ENCODE measurements at regions not wholly inside any gene's neighbourhood (a gene's known extent, or its start where the extent isn't known, plus 50 kb on each side); places are given as distances from the start of the nearest gene placed in this dataset.
"Not testable (repeated sequence)": the region's sequence is repeated elsewhere in the genome, so short reads cannot be mapped to it uniquely, and the experiment has no call there.

DNA sequence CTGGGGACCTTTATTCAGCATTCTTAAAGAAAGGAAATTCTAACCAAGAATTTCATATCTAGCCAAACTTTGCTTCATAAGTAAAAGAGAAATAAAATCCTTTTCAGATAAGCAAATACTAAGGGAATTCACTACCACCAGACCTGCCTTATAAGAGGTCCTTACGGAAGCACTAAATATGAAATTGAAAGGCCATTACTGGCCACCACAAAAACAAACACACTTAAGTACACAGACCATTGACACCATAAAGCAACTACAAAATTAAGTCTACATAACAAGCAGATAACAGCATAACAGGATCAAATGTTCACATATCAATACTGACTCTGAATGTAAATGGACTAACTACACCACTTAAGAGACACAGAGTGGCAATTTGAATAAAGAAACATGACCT is 361.4 kb upstream of the POU5F2 start:
- intact Hi-C loops (cut with DNase I), result no loop called here
- H3K9me3 ChIP-seq, result peaks cover 0 to 15% (median 6%) of the 10 kb centered on the region in 4 donors
- DNase-seq (ENCODE audit: extremely low spot score), result no peak
- no peaks in the 10 kb centered on the region for H3K4me1 ChIP-seq
- H3K27ac ChIP-seq (replicated peaks in 1 of 4), result no peak overlapping the region
- no peak overlapping the region for H3K4me3 ChIP-seq
- no peak for TF ChIP-seq POLR2AphosphoS5 (IDR thresholded peaks at IDR 0.05)
- TF ChIP-seq POLR2A (IDR thresholded peaks at IDR 0.05; ENCODE audit: low read depth), result no peak
- no peak for TF ChIP-seq EP300 (IDR thresholded peaks at IDR 0.05)
- TF ChIP-seq, protein P1, sequence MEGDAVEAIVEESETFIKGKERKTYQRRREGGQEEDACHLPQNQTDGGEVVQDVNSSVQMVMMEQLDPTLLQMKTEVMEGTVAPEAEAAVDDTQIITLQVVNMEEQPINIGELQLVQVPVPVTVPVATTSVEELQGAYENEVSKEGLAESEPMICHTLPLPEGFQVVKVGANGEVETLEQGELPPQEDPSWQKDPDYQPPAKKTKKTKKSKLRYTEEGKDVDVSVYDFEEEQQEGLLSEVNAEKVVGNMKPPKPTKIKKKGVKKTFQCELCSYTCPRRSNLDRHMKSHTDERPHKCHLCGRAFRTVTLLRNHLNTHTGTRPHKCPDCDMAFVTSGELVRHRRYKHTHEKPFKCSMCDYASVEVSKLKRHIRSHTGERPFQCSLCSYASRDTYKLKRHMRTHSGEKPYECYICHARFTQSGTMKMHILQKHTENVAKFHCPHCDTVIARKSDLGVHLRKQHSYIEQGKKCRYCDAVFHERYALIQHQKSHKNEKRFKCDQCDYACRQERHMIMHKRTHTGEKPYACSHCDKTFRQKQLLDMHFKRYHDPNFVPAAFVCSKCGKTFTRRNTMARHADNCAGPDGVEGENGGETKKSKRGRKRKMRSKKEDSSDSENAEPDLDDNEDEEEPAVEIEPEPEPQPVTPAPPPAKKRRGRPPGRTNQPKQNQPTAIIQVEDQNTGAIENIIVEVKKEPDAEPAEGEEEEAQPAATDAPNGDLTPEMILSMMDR (IDR thresholded peaks at IDR 0.05), result no peak
- 93% methylated on average over 1 of the region's 1 CpG for WGBS
- H3K27me3 ChIP-seq, result no peaks in the 10 kb centered on the region
- no peaks in the 10 kb centered on the region for H3K36me3 ChIP-seq

DNA sequence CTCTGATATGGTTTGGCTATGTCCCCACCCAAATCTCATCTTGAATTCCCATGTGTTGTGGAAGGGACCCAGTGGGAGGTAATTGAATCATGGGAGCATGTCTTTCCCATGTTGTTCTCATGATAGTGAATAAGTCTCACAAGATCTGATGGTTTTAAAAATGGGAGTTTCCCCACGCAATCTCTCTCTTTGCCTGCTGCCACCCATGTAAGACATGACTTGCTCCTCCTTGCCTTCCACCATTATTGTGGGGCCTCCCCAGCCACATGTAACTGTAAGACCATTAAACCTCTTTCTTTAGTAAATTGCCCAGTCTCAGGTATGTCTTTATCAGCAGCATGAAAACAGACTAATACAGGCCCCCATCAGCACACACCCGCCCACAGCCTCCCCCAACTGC is 356.0 kb upstream of the POU5F2 start:
- 100% methylated on average over 2 of the region's 2 CpGs for WGBS
- DNase-seq (ENCODE audit: extremely low spot score); H3K9me3 ChIP-seq; H3K27ac ChIP-seq (replicated peaks in 1 of 4); H3K4me1 ChIP-seq; H3K27me3 ChIP-seq; H3K36me3 ChIP-seq; H3K4me3 ChIP-seq; intact Hi-C loops (cut with DNase I): not testable (repeated sequence)

DNA sequence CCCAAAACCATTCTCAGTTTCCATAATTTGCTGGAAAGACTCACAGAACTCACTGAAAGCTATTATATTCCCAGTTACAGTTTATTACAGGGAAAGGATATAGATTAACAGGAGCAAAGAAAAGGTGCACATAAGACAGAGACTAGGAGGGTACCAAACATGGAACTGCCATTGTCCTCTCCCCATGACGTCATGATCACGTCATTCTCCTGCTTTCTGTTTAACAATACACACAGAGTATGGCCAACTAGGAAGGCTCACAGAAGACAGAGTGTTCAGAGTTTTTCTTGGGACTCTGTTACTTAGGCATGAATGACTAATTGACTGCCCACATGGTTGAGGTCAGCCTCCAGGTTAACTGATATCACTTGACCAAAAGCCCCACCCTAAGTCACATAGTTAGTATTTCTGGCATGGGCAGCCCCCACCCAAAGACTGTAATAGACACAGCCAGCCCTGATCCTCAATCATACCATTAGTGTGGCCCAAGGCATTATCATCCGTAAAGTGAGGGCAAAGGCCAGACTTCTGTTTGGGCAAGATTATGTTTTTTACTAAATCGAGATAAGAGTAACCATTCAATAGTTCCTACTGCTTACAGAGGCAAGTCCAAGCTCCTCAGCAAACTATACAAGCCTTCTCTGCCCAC is 353.5 kb upstream of the POU5F2 start:
- Histone ChIP-seq H3K9me3 (no peaks in the 10 kb centered on the region), H3K27ac (replicated peaks in 1 of 4) (no peak overlapping the region), H3K27me3 (no peaks in the 10 kb centered on the region), H3K36me3 (no peaks in the 10 kb centered on the region), H3K4me1 (no peaks in the 10 kb centered on the region), H3K4me3 (no peak overlapping the region)
- DNase-seq (ENCODE audit: extremely low spot score), result no peak
- WGBS, result 96% methylated on average over 4 of the region's 4 CpGs
- intact Hi-C loops (cut with DNase I), result no loop called here
- TF ChIP-seq POLR2A (IDR thresholded peaks at IDR 0.05; ENCODE audit: low read depth), result no peak
- no peak for TF ChIP-seq POLR2AphosphoS5 (IDR thresholded peaks at IDR 0.05)
- no peak for TF ChIP-seq EP300 (IDR thresholded peaks at IDR 0.05)
- TF ChIP-seq, protein P1 (IDR thresholded peaks at IDR 0.05), result no peak

DNA sequence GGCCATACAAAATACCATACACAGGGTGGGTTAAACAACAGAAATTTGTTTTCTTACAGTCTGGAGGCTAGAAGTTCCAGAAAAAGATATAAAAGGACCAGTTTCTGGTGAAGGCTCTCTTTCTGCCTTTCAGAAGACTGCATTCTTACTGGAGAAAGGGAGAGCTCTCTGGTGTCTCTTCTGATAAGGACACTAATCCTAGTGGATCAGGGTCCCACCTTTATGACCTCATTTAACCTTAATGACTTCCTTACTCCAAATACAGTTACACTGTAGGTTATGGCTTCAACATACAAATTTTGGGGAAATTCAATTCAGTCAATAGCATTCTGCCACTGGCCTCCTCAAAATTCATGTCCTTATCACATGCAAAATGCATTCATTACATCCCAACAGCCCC is 351.9 kb upstream of the POU5F2 start:
- H3K4me3 ChIP-seq, result no peak overlapping the region
- no peaks in the 10 kb centered on the region for H3K4me1 ChIP-seq
- intact Hi-C loops (cut with DNase I), result no loop called here
- H3K27me3 ChIP-seq, result no peaks in the 10 kb centered on the region
- no peak for DNase-seq (ENCODE audit: extremely low spot score)
- no peaks in the 10 kb centered on the region for H3K36me3 ChIP-seq
- no peak overlapping the region for H3K27ac ChIP-seq (replicated peaks in 1 of 4)
- TF ChIP-seq, protein P1 (IDR thresholded peaks at IDR 0.05), result no peak
- TF ChIP-seq EP300 (IDR thresholded peaks at IDR 0.05) (no peak), POLR2A (IDR thresholded peaks at IDR 0.05; ENCODE audit: low read depth) (no peak), POLR2AphosphoS5 (IDR thresholded peaks at IDR 0.05) (no peak)
- no peaks in the 10 kb centered on the region for H3K9me3 ChIP-seq

DNA sequence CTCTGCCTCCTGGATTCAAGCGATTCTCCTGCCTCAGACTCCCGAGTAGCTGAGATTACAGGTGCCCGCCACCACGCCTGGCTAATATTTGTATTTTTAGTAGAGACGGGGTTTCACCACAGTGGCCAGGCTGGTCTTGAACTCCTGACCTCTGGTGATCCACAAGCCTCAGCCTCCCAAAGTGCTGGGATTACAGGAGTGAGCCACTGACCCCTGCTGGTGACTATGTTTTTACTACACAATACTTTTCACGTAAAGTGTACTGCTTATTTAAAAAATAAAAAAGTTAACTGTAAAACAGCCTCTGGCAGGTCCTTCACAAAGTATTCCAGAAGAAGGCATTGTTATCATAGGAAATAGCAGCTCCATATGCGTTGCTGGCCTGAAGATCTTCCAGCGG is 345.2 kb upstream of the POU5F2 start:
- DNase-seq (ENCODE audit: extremely low spot score); H3K27me3 ChIP-seq; intact Hi-C loops (cut with DNase I); H3K27ac ChIP-seq (replicated peaks in 1 of 4); H3K4me3 ChIP-seq; H3K4me1 ChIP-seq; H3K36me3 ChIP-seq; H3K9me3 ChIP-seq: not testable (repeated sequence)
- WGBS, result 94% methylated on average over 8 of the region's 8 CpGs

DNA sequence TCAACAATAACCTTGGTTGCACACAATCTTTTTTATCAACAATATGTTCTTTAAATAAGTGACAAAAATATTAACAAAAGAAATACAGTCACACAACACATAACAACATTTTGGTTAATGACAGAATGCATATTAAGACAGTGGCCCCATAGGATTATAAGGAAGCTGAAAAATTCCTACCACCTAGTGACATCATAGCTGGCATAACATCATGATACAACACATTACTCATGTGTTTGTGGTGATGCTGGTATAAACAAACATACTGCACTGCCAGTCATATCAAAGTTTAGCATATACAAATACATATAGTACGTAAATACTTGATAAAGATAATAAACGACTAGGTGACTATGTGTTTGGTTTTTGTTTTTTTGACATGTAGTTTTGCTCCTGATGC is 344.8 kb upstream of the POU5F2 start:
- Histone ChIP-seq H3K27me3 (no peaks in the 10 kb centered on the region), H3K27ac (replicated peaks in 1 of 4) (no peak overlapping the region), H3K4me3 (no peak overlapping the region), H3K4me1 (no peaks in the 10 kb centered on the region), H3K9me3 (no peaks in the 10 kb centered on the region), H3K36me3 (no peaks in the 10 kb centered on the region)
- no peak for TF ChIP-seq EP300 (IDR thresholded peaks at IDR 0.05)
- TF ChIP-seq, protein P1 (IDR thresholded peaks at IDR 0.05), result no peak
- TF ChIP-seq POLR2AphosphoS5 (IDR thresholded peaks at IDR 0.05), result no peak
- no peak for TF ChIP-seq POLR2A (IDR thresholded peaks at IDR 0.05; ENCODE audit: low read depth)
- WGBS, result 95% methylated on average over 2 of the region's 2 CpGs
- DNase-seq (ENCODE audit: extremely low spot score), result no peak
- intact Hi-C loops (cut with DNase I), result no loop called here

Measured in esophagus muscularis mucosa (tissue), 4 donors.